ENCODE measurements at regions not wholly inside any gene's neighbourhood (a gene's known extent, or its start where the extent isn't known, plus 50 kb on each side); places are given as distances from the start of the nearest gene placed in this dataset.

DNA sequence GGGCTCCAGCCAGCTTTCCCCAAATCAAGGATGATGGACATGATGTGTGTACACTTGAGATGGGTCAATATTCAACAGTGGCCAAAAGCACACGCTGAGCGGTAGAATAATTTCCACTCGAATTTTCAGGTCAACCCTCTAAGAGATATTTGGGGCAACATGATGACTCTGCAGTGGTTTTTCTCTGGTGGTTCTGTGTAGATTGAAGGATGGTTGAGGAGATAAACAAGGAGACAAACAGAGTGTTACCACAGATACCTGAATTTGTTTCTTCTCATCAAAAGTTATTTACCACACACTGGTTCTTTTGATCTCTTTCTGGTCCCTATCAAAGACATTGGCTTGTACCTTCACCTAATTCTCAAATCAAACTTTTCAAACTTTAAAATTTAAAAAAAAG is 242.0 kb downstream of the ETS1 start:
- Histone ChIP-seq H3K79me2 (ENCODE audit: control insufficient read depth, insufficient read depth, low read length) (no peaks in the 10 kb centered on the region), H3K4me2 (ENCODE audit: insufficient read depth, low read length) (no peak overlapping the region), H3K9me1 (replicated peaks; ENCODE audit: control insufficient read depth, extremely low read depth, insufficient read depth, low read length) (no peaks in the 10 kb centered on the region), H2AFZ (ENCODE audit: low read depth, low read length) (no peak overlapping the region), H3K4me1 (ENCODE audit: control insufficient read depth, extremely low read depth, insufficient read depth, low read length) (peaks cover 31% of the 10 kb centered on the region), H3K9me3 (replicated peaks; ENCODE audit: control insufficient read depth, insufficient read depth, low read length) (no peaks in the 10 kb centered on the region), H3K27ac (ENCODE audit: insufficient read depth, low read depth, low read length) (no peak overlapping the region), H3K9ac (replicated peaks; ENCODE audit: extremely low read depth, insufficient read depth, low read length) (no peak overlapping the region), H3K27me3 (ENCODE audit: control insufficient read depth in 2 of 2, insufficient read depth in 2 of 2, low read length in 2 of 2) (no peaks in the 10 kb centered on the region), H3K36me3 (ENCODE audit: control insufficient read depth in 2 of 2, extremely low read depth in 1 of 2, insufficient read depth in 2 of 2, low read length in 2 of 2) (no peaks in the 10 kb centered on the region), H4K20me1 (replicated peaks; ENCODE audit: control insufficient read depth, extremely low read depth, insufficient read depth, low read length) (no peaks in the 10 kb centered on the region), H3K4me3 (replicated peaks in 1 of 3; ENCODE audit: insufficient read depth in 1 of 3, low read depth in 1 of 3, low read length in 3 of 3) (no peak overlapping the region)
- dilution Hi-C loops (cut with MboI; ENCODE audit: extremely low pct_ligation_motif_present, low sequenced_read_pairs) (no loop called here), intact Hi-C loops (cut with micrococcal nuclease) (no loop called here)
- POLR2A ChIA-PET: no interaction called here
- CTCF ChIA-PET: interaction anchor here (1.4 kb wide), 1 partner anchor 14 kb away, joined by 3 read pairs; no protein-coding TSS in a partner anchor
- TF ChIP-seq POLR2A (IDR thresholded peaks at IDR 0.05; ENCODE audit: low read depth, low read length): no peak
- TF ChIP-seq MYC (IDR thresholded peaks at IDR 0.05; ENCODE audit: low read depth, low read length): no peak
- TF ChIP-seq CTCF (IDR thresholded peaks at IDR 0.05; ENCODE audit: extremely low read depth in 1 of 2, insufficient read depth in 1 of 2, low read depth in 1 of 2, low read length in 2 of 2): no peak
- no peak for TF ChIP-seq POLR2AphosphoS5 (IDR thresholded peaks at IDR 0.05; ENCODE audit: insufficient read depth, low read depth, low read length)
- TF ChIP-seq MAX (IDR thresholded peaks at IDR 0.05; ENCODE audit: insufficient read depth, insufficient read length): no peak
- TF ChIP-seq JUN (IDR thresholded peaks at IDR 0.05; ENCODE audit: borderline replicate concordance, insufficient read depth, insufficient read length, low read depth): no peak
- TF ChIP-seq GATA2 (IDR thresholded peaks at IDR 0.05; ENCODE audit: insufficient read depth, insufficient read length, low read depth, low read length): no peak
- no peak for TF ChIP-seq FOS (IDR thresholded peaks at IDR 0.05; ENCODE audit: borderline replicate concordance, insufficient read depth, low read length)
- no peak for TF ChIP-seq EZH2 (IDR thresholded peaks at IDR 0.05; ENCODE audit: borderline replicate concordance, low read depth, low read length, severe bottlenecking)
- BruUV-seq (replicated peaks): no TSS peak
- DNase-seq (ENCODE audit: low read depth, low spot score) (no peak), FAIRE-seq (no peak)

Measured in endothelial cell of umbilical vein (primary cell).